H9 (cell line): ENCODE measurements at regions not wholly inside any gene's neighbourhood (a gene's known extent, or its start where the extent isn't known, plus 50 kb on each side); places are given as distances from the start of the nearest gene placed in this dataset.

Experiments used
- DNase-seq: peaks from one replicate; pipeline ENCODE4 v3.0.0-alpha.2; 2017
- H2AFZ ChIP-seq: one replicate; pipeline ENCODE4 v1.6.1; 2013; ENCODE audit warnings: mild to moderate bottlenecking, low read length, control low read depth, moderate library complexity
- H2AK5ac ChIP-seq: 2 replicates; pipeline ENCODE4 v1.6.1; 2013; ENCODE audit warnings: low read length, control low read depth, mixed read lengths; ENCODE audit not compliant: insufficient read length
- H2BK120ac ChIP-seq: one replicate; pipeline ENCODE4 v1.6.1; 2013; ENCODE audit warnings: low read depth, mild to moderate bottlenecking, low read length, control low read depth, inconsistent platforms; ENCODE audit not compliant: poor library complexity, severe bottlenecking
- H2BK12ac ChIP-seq: 2 replicates; pipeline ENCODE4 v1.6.1; 2013; ENCODE audit warnings: low read length, control low read depth, mixed read lengths, low read depth; ENCODE audit not compliant: insufficient read length
- H2BK15ac ChIP-seq: 2 replicates; pipeline ENCODE4 v1.6.1; 2013; ENCODE audit warnings: low read depth, low read length, control low read depth
- H2BK20ac ChIP-seq: one replicate; pipeline ENCODE4 v1.6.1; 2013; ENCODE audit warnings: low read depth, mild to moderate bottlenecking, low read length, control low read depth, inconsistent platforms; ENCODE audit not compliant: poor library complexity, severe bottlenecking
- H2BK5ac ChIP-seq: 2 replicates; pipeline ENCODE4 v1.6.1; 2013; ENCODE audit warnings: low read length, control low read depth, mixed read lengths; ENCODE audit not compliant: insufficient read length
- H3K14ac ChIP-seq: 2 replicates; pipeline ENCODE4 v1.6.1; 2013; ENCODE audit warnings: low read length, control low read depth; ENCODE audit not compliant: insufficient read depth
- H3K18ac ChIP-seq: 2 replicates; pipeline ENCODE4 v1.6.1; 2013; ENCODE audit warnings: low read depth, mild to moderate bottlenecking, mixed read lengths, low read length, control low read depth; ENCODE audit not compliant: insufficient read length
- H3K23ac ChIP-seq: 2 replicates; pipeline ENCODE4 v1.6.1; 2013; ENCODE audit warnings: low read length, control low read depth, mixed read lengths, low read depth; ENCODE audit not compliant: insufficient read length
- H3K23me2 ChIP-seq: 2 replicates; pipeline ENCODE4 v1.6.1; 2013; ENCODE audit warnings: low read depth, mild to moderate bottlenecking, mixed read lengths, low read length, control low read depth; ENCODE audit not compliant: insufficient read length, poor library complexity, severe bottlenecking
- H3K27ac ChIP-seq: 2 replicates; pipeline ENCODE4 v1.5.1; 2013; ENCODE audit warnings: low read length, control low read depth, mixed read lengths, low read depth; ENCODE audit not compliant: insufficient read length
- H3K27me3 ChIP-seq: 2 replicates; pipeline ENCODE4 v1.6.1; 2013; ENCODE audit warnings: low read length, control low read depth, inconsistent platforms; ENCODE audit not compliant: insufficient read depth
- H3K4ac ChIP-seq: 2 replicates; pipeline ENCODE4 v1.6.1; 2013; ENCODE audit warnings: low read depth, mild to moderate bottlenecking, control low read depth, inconsistent platforms, low read length, moderate library complexity
- H3K4me1 ChIP-seq: 2 replicates; pipeline ENCODE4 v1.6.1; 2013; ENCODE audit warnings: low read length, control low read depth, inconsistent platforms; ENCODE audit not compliant: insufficient read depth
- H3K4me2 ChIP-seq: 2 replicates; pipeline ENCODE4 v1.6.1; 2013; ENCODE audit warnings: low read length, control low read depth, mixed read lengths; ENCODE audit not compliant: insufficient read length, insufficient read depth
- H3K56ac ChIP-seq: 2 replicates; pipeline ENCODE4 v1.6.1; 2013; ENCODE audit warnings: low read depth, mild to moderate bottlenecking, mixed read lengths, low read length, control low read depth; ENCODE audit not compliant: insufficient read length
- H3K79me1 ChIP-seq: 2 replicates; pipeline ENCODE4 v1.6.1; 2013; ENCODE audit warnings: low read depth, mild to moderate bottlenecking, moderate library complexity, low read length, control low read depth, inconsistent platforms; ENCODE audit not compliant: insufficient read depth, poor library complexity, severe bottlenecking
- H3K79me2 ChIP-seq: 2 replicates; pipeline ENCODE4 v1.6.1; 2013; ENCODE audit warnings: low read length, control low read depth, inconsistent platforms; ENCODE audit not compliant: insufficient read depth
- H3K9ac ChIP-seq: 2 replicates; pipeline ENCODE4 v1.6.1; 2013; ENCODE audit warnings: low read length, control low read depth, mixed read lengths; ENCODE audit not compliant: insufficient read length; ENCODE audit errors: extremely low read depth
- H3K9me3 ChIP-seq: one replicate; pipeline ENCODE4 v1.6.1; 2013; ENCODE audit warnings: low read depth, low read length, inconsistent platforms; ENCODE audit not compliant: control insufficient read depth
- H3T11ph ChIP-seq: one replicate; pipeline ENCODE4 v1.6.1; 2013; ENCODE audit warnings: mild to moderate bottlenecking, low read length, control low read depth, inconsistent platforms
- H4K20me1 ChIP-seq: one replicate; pipeline ENCODE4 v1.6.1; 2013; ENCODE audit not compliant: control insufficient read depth, insufficient read length, insufficient read depth
- H4K5ac ChIP-seq: 2 replicates; pipeline ENCODE4 v1.6.1; 2013; ENCODE audit warnings: low read depth, mild to moderate bottlenecking, mixed read lengths, low read length, control low read depth; ENCODE audit not compliant: insufficient read length
- H4K8ac ChIP-seq: replicated peaks from 2 replicates; pipeline ENCODE4 v1.6.1; 2013; ENCODE audit warnings: low read length, control low read depth, mixed read lengths, low read depth; ENCODE audit not compliant: insufficient read length
- H4K91ac ChIP-seq: 2 replicates; pipeline ENCODE4 v1.6.1; 2013; ENCODE audit warnings: low read depth, mild to moderate bottlenecking, moderate library complexity, mixed read lengths, low read length, control low read depth; ENCODE audit not compliant: insufficient read length
- H3K27ac Mint-ChIP-seq, 3 experiments: 2 replicates in 2 of 3; 3 replicates in 1 of 3; pipeline ENCODE4 v1.8.0; 2020 to 2021; ENCODE audit warnings: mixed read lengths in 3 of 3, mild to moderate bottlenecking in 1 of 3, moderate library complexity in 1 of 3
- H3K27me3 Mint-ChIP-seq: 2 replicates; pipeline ENCODE4 v1.8.0; 2021; ENCODE audit warnings: low read depth, mild to moderate bottlenecking, moderate library complexity, mixed read lengths
- H3K36me3 Mint-ChIP-seq, 3 experiments: 2 replicates in 2 of 3; 3 replicates in 1 of 3; pipeline ENCODE4 v1.8.0; 2020 to 2021; ENCODE audit warnings: low read depth in 3 of 3, mixed read lengths in 3 of 3; ENCODE audit not compliant: insufficient read depth in 1 of 3
- H3K4me1 Mint-ChIP-seq, 2 experiments: 2 replicates each; pipeline ENCODE4 v1.8.0; 2020; ENCODE audit warnings: mixed read lengths in 2 of 2
- H3K4me3 Mint-ChIP-seq, 2 experiments: 2 replicates in 1 of 2; 3 replicates in 1 of 2; pipeline ENCODE4 v1.8.0; 2020 to 2021; ENCODE audit warnings: mild to moderate bottlenecking in 2 of 2, mixed read lengths in 2 of 2, moderate library complexity in 1 of 2
- H3K9me3 Mint-ChIP-seq, 2 experiments: 2 replicates in 1 of 2; 3 replicates in 1 of 2; pipeline ENCODE4 v1.8.0; 2020; ENCODE audit warnings: mild to moderate bottlenecking in 2 of 2, mixed read lengths in 2 of 2, moderate library complexity in 1 of 2
- WGBS: extraction: QIAGEN DNeasy Blood & Tissue Kit; methylation state at CpG from one replicate; pipeline ENCODE4 v1.1.7; 2013; ENCODE audit warnings: missing lambda C conversion rate, low lambda C conversion rate, mixed read lengths; ENCODE audit not compliant: insufficient read length; ENCODE audit errors: extremely low coverage; 5-methylcytosine and 5-hydroxymethylcytosine counted together
- TF ChIP-seq, protein P1 (sequence below): fragments of 200-600 bp; sonication (generic); conservative IDR thresholded peaks from 3 replicates; pipeline ENCODE4 v1.8.0; 2021; ENCODE audit warnings: antibody characterized with exemption, mild to moderate bottlenecking

DNA sequence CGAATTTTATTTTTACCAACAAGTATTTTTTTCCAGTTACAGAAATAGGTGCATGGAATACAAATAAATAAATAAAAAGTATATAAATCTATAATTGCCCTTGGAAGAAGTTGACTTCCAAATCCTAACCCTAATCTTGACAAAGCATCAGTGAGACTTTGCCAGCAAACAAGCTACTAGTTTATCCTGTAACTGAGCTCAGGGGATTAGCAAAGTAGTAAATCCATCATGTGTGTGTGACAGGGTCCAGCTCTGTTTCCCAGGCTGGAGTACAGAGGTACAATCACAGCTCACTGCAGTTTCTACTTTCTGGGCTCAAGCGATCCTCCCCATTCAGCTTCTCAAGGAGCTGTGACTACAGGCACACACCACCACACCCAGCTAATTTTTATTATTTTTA, 948.0 kb upstream of the CNTNAP5 start:
- WGBS, result no CpG with 5 or more reads among the region's 2 CpGs
- Mint-ChIP-seq H3K27me3 (no peaks in the 10 kb centered on the region), H3K27ac (no peak overlapping the region), H3K4me1 (peaks cover 0 to 2% of the 10 kb centered on the region in 2 experiments; a peak in 1 of 4 replicates), H3K9me3 (peaks cover 4 to 8% of the 10 kb centered on the region in 2 experiments; a peak in 2 of 5 replicates), H3K36me3 (peaks cover 2 to 12% (median 2%) of the 10 kb centered on the region in 3 experiments; a peak in 4 of 7 replicates), H3K4me3 (no peak overlapping the region)
- H2BK20ac ChIP-seq, result no peak overlapping the region
- no peak overlapping the region for H4K91ac ChIP-seq
- H4K20me1 ChIP-seq, result no peaks in the 10 kb centered on the region
- H2AK5ac ChIP-seq, result no peak overlapping the region
- H3K4ac ChIP-seq, result no peak overlapping the region
- no peak overlapping the region for H2BK15ac ChIP-seq
- no peaks in the 10 kb centered on the region for H3K27me3 ChIP-seq
- H3K23ac ChIP-seq, result no peak overlapping the region
- H2AFZ ChIP-seq, result no peak overlapping the region
- H3K9ac ChIP-seq, result no peak overlapping the region
- no peak overlapping the region for H4K8ac ChIP-seq
- TF ChIP-seq, protein P1, sequence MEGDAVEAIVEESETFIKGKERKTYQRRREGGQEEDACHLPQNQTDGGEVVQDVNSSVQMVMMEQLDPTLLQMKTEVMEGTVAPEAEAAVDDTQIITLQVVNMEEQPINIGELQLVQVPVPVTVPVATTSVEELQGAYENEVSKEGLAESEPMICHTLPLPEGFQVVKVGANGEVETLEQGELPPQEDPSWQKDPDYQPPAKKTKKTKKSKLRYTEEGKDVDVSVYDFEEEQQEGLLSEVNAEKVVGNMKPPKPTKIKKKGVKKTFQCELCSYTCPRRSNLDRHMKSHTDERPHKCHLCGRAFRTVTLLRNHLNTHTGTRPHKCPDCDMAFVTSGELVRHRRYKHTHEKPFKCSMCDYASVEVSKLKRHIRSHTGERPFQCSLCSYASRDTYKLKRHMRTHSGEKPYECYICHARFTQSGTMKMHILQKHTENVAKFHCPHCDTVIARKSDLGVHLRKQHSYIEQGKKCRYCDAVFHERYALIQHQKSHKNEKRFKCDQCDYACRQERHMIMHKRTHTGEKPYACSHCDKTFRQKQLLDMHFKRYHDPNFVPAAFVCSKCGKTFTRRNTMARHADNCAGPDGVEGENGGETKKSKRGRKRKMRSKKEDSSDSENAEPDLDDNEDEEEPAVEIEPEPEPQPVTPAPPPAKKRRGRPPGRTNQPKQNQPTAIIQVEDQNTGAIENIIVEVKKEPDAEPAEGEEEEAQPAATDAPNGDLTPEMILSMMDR, result no peak
- no peak for DNase-seq
- H3K4me1 ChIP-seq, result no peaks in the 10 kb centered on the region
- no peak overlapping the region for H3K18ac ChIP-seq
- H2BK120ac ChIP-seq, result no peak overlapping the region
- no peak overlapping the region for H2BK5ac ChIP-seq
- H3T11ph ChIP-seq, result no peak overlapping the region
- no peak overlapping the region for H3K14ac ChIP-seq
- no peaks in the 10 kb centered on the region for H3K79me1 ChIP-seq
- no peaks in the 10 kb centered on the region for H3K79me2 ChIP-seq
- no peak overlapping the region for H4K5ac ChIP-seq
- no peaks in the 10 kb centered on the region for H3K9me3 ChIP-seq
- H2BK12ac ChIP-seq, result no peak overlapping the region
- H3K23me2 ChIP-seq, result no peaks in the 10 kb centered on the region
- H3K4me2 ChIP-seq, result no peak overlapping the region
- no peak overlapping the region for H3K56ac ChIP-seq
- no peak overlapping the region for H3K27ac ChIP-seq
